Mesendoderm (in vitro differentiated cells): ENCODE measurements at regions not wholly inside any gene's neighbourhood (a gene's known extent, or its start where the extent isn't known, plus 50 kb on each side); places are given as distances from the start of the nearest gene placed in this dataset.
A peak's percentile ranks its signal among the peaks of the same experiment; 100 is the strongest.
"Not testable (repeated sequence)": the region's sequence is repeated elsewhere in the genome, so short reads cannot be mapped to it uniquely, and the experiment has no call there.

Experiments
- DNase-seq: peaks from one replicate; pipeline ENCODE4 v3.0.0; 2013
- H2AK5ac ChIP-seq: 2 replicates; pipeline ENCODE4 v1.6.1; 2013; ENCODE audit warnings: low read length, inconsistent platforms
- H2BK120ac ChIP-seq: 2 replicates; pipeline ENCODE4 v1.6.1; 2013; ENCODE audit warnings: low read depth, mild to moderate bottlenecking, low read length, moderate library complexity, mixed read lengths
- H2BK15ac ChIP-seq: replicated peaks from 2 replicates; pipeline ENCODE4 v1.6.1; 2013; ENCODE audit warnings: low read depth, mild to moderate bottlenecking, moderate library complexity
- H2BK5ac ChIP-seq: 2 replicates; pipeline ENCODE4 v1.6.1; 2013; ENCODE audit warnings: low read length, inconsistent platforms
- H3K18ac ChIP-seq: 2 replicates; pipeline ENCODE4 v1.6.1; 2013; ENCODE audit warnings: mild to moderate bottlenecking, low read length, mixed read lengths
- H3K23ac ChIP-seq: one replicate; pipeline ENCODE4 v1.6.1; 2013; ENCODE audit warnings: low read length
- H3K27ac ChIP-seq: 2 replicates; pipeline ENCODE4 v1.5.1; 2013; ENCODE audit warnings: low read depth, mild to moderate bottlenecking, inconsistent platforms, low read length, moderate library complexity
- H3K27me3 ChIP-seq: 2 replicates; pipeline ENCODE4 v1.6.1; 2013; ENCODE audit warnings: low read length, control low read depth, mild to moderate bottlenecking, inconsistent platforms; ENCODE audit not compliant: insufficient read depth, poor library complexity
- H3K36me3 ChIP-seq: 2 replicates; pipeline ENCODE4 v1.6.1; 2013; ENCODE audit warnings: low read length, inconsistent platforms; ENCODE audit not compliant: control insufficient read depth, insufficient read depth
- H3K4ac ChIP-seq: one replicate; pipeline ENCODE4 v1.6.1; 2013; ENCODE audit warnings: low read depth, mild to moderate bottlenecking, low read length, moderate library complexity
- H3K4me1 ChIP-seq: 2 replicates; pipeline ENCODE4 v1.6.1; 2013; ENCODE audit warnings: low read depth, low read length, inconsistent platforms; ENCODE audit not compliant: control insufficient read depth
- H3K4me2 ChIP-seq: 2 replicates; pipeline ENCODE4 v1.6.1; 2013; ENCODE audit warnings: low read length
- H3K4me3 ChIP-seq: 2 replicates; pipeline ENCODE4 v1.5.1; 2013; ENCODE audit warnings: mild to moderate bottlenecking, low read length
- H3K56ac ChIP-seq: one replicate; pipeline ENCODE4 v1.6.1; 2013; ENCODE audit warnings: low read length
- H3K79me1 ChIP-seq: 2 replicates; pipeline ENCODE4 v1.6.1; 2013; ENCODE audit warnings: low read length, inconsistent platforms
- H3K79me2 ChIP-seq: 2 replicates; pipeline ENCODE4 v1.6.1; 2013; ENCODE audit warnings: mild to moderate bottlenecking, low read length; ENCODE audit not compliant: control insufficient read depth, insufficient read depth
- H3K9ac ChIP-seq: 2 replicates; pipeline ENCODE4 v1.6.1; 2013; ENCODE audit warnings: low read length, inconsistent platforms
- H4K5ac ChIP-seq: one replicate; pipeline ENCODE4 v1.6.1; 2013; ENCODE audit warnings: low read length
- H4K8ac ChIP-seq: one replicate; pipeline ENCODE4 v1.6.1; 2013; ENCODE audit warnings: low read depth, mild to moderate bottlenecking, control low read depth, low read length, moderate library complexity
- WGBS: extraction: QIAGEN DNeasy Blood & Tissue Kit; methylation state at CpG from one replicate; pipeline ENCODE4 v1.1.7; 2013; ENCODE audit warnings: low lambda C conversion rate, missing lambda C conversion rate; ENCODE audit not compliant: insufficient coverage; ENCODE audit errors: extremely low coverage; 5-methylcytosine and 5-hydroxymethylcytosine counted together

DNA sequence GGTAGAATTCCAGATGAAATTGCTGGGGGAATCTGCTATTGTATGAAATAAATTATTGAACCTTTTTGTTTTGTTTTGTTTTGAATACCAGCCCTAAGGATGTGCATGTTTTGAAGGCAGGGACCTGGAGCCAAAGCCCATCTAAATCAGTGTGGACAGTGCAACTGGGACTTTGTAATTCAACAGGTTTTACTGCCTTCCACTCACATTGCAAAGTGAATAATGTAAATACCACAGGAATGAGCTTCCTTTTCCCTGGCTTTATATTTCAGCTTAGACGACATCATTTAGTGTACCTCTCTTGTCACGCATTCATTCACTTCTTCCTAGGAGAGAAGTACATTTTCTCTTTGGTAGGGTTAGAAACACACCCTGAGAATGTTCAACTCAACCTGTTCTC is 795.0 kb downstream of the CENPC start:
- Histone ChIP-seq H3K36me3 (no peaks in the 10 kb centered on the region), H3K9ac (no peak overlapping the region), H2BK5ac (no peak overlapping the region), H4K8ac (peak overlapping the region; percentile 65), H3K4me2 (no peak overlapping the region), H3K27ac (no peak overlapping the region), H3K56ac (no peak overlapping the region), H3K4me1 (no peaks in the 10 kb centered on the region), H3K79me1 (no peaks in the 10 kb centered on the region), H3K4ac (no peak overlapping the region), H4K5ac (no peak overlapping the region), H3K18ac (no peak overlapping the region), H2BK120ac (no peak overlapping the region), H3K4me3 (no peak overlapping the region), H2BK15ac (no peak overlapping the region), H2AK5ac (no peak overlapping the region), H3K27me3 (no peaks in the 10 kb centered on the region), H3K23ac (no peak overlapping the region), H3K79me2 (no peaks in the 10 kb centered on the region)
- DNase-seq, result no peak
- WGBS, result no CpG with 5 or more reads among the region's 2 CpGs

DNA sequence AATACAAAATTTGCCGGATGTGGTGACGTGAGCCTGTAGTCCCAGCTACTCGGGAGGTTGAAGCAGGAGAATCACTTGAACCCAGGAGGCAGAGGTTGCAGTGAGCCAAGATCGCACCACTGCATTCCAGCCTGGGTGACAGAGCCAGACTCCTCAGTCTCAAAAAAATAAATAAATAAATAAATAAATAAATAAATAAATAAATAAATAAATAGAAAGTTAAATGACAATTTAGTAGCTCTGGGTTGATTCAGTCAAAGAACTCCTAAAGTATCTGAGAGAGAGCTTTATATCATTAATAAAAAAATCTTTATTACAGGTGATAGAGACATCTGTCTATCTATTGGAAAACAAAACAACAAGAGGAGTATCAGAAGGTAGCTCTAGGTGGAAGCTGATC is 798.4 kb downstream of the CENPC start:
- H3K9ac ChIP-seq, H3K4me1 ChIP-seq, H4K5ac ChIP-seq, H3K36me3 ChIP-seq, H2AK5ac ChIP-seq, H3K79me2 ChIP-seq, H2BK120ac ChIP-seq, H3K4me3 ChIP-seq, H4K8ac ChIP-seq, H3K79me1 ChIP-seq, H3K56ac ChIP-seq, H3K27ac ChIP-seq, DNase-seq, H3K4me2 ChIP-seq, H2BK5ac ChIP-seq, H3K18ac ChIP-seq, H2BK15ac ChIP-seq, H3K27me3 ChIP-seq, H3K23ac ChIP-seq, H3K4ac ChIP-seq: not testable (repeated sequence)
- WGBS, result no CpG with 5 or more reads among the region's 4 CpGs

DNA sequence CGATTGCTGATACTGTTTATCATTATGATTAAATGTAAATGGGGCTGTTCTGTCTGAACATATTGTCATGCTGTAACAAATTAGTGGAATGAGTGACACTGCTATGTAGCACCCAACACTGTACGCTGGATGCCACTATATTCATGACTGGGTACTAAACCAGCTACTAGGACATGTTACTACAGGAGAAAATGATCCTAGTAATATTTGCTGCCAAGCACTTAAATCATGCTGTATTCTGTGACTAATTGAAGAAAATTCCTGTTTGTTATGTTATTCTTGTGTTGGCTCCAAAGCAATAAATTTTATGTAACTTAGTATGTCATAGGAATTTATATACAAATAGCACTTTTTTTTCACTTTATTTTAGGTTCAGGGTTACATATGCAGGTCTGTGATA is 804.2 kb downstream of the CENPC start:
- H4K8ac ChIP-seq, result no peak overlapping the region
- no peak for DNase-seq
- H3K4me3 ChIP-seq, result no peak overlapping the region
- no peaks in the 10 kb centered on the region for H3K27me3 ChIP-seq
- H2AK5ac ChIP-seq, result no peak overlapping the region
- H3K36me3 ChIP-seq, result no peaks in the 10 kb centered on the region
- no peaks in the 10 kb centered on the region for H3K79me1 ChIP-seq
- no peak overlapping the region for H3K27ac ChIP-seq
- peaks cover 3% of the 10 kb centered on the region for H3K4me1 ChIP-seq
- H2BK120ac ChIP-seq, result no peak overlapping the region
- no peak overlapping the region for H2BK5ac ChIP-seq
- no peak overlapping the region for H2BK15ac ChIP-seq
- no peak overlapping the region for H3K9ac ChIP-seq
- no peak overlapping the region for H3K23ac ChIP-seq
- H3K4ac ChIP-seq, result no peak overlapping the region
- H3K79me2 ChIP-seq, result no peaks in the 10 kb centered on the region
- no peak overlapping the region for H3K4me2 ChIP-seq
- no peak overlapping the region for H3K56ac ChIP-seq
- H3K18ac ChIP-seq, result no peak overlapping the region
- no peak overlapping the region for H4K5ac ChIP-seq
- no CpG with 5 or more reads among the region's 2 CpGs for WGBS

DNA sequence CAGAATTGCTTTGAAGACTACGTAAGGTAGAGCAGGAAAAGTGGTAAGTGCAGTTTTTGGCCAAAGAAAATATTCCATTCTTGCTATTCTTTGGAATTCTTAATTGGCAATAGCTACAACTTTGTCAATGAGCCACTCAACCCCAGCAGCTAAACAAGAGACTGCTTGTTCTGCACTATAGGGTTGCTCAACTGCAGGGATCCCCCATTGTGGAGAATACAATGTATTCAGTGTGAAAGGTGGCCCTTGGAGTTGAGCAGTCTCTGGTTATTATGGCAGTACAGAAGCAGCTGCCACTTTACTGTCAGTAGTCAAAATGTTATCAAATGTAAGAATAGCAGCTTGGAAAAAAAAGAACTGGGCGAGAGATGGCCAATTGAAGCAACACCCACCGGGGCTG is 808.7 kb downstream of the CENPC start:
- H3K4me1 ChIP-seq, result peaks cover 6% of the 10 kb centered on the region
- no peak overlapping the region for H3K56ac ChIP-seq
- peak overlapping the region; percentile 77 for H2BK5ac ChIP-seq
- no peak overlapping the region for H2BK15ac ChIP-seq
- H2BK120ac ChIP-seq, result no peak overlapping the region
- H3K9ac ChIP-seq, result no peak overlapping the region
- H3K79me2 ChIP-seq, result no peaks in the 10 kb centered on the region
- no peaks in the 10 kb centered on the region for H3K79me1 ChIP-seq
- H3K4me2 ChIP-seq, result no peak overlapping the region
- no peak overlapping the region for H3K18ac ChIP-seq
- WGBS, result no CpG with 5 or more reads among the region's 3 CpGs
- H3K36me3 ChIP-seq, result no peaks in the 10 kb centered on the region
- no peak overlapping the region for H4K5ac ChIP-seq
- no peak overlapping the region for H3K4me3 ChIP-seq
- H4K8ac ChIP-seq, result no peak overlapping the region
- H3K23ac ChIP-seq, result no peak overlapping the region
- no peak overlapping the region for H2AK5ac ChIP-seq
- no peak overlapping the region for H3K4ac ChIP-seq
- peak; percentile 29 for DNase-seq
- no peak overlapping the region for H3K27ac ChIP-seq
- no peaks in the 10 kb centered on the region for H3K27me3 ChIP-seq

DNA sequence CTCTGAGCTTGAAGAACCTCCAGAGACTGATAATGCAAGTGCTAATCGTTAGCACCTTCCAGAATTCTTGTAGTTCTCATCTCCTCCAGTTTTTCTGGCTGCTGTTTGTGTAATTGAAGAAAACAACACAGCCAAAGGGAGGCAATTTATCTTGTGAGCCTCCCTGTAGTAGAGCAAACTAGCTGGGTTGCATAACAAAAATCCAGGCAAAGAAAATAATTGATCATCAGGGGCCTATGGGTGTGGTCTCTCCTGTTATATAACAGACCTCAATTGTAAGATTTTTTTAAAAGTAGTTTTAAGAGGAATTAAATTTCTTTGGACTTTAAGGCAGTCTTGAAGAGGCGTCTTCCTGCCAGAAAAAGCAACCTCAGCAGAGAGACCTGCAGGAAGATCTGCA is 817.0 kb downstream of the CENPC start:
- no peaks in the 10 kb centered on the region for H3K4me1 ChIP-seq
- no peak overlapping the region for H4K8ac ChIP-seq
- no peak overlapping the region for H3K27ac ChIP-seq
- H3K79me2 ChIP-seq, result no peaks in the 10 kb centered on the region
- no peak overlapping the region for H3K18ac ChIP-seq
- no peaks in the 10 kb centered on the region for H3K79me1 ChIP-seq
- no peak overlapping the region for H3K4ac ChIP-seq
- H2BK120ac ChIP-seq, result no peak overlapping the region
- no peak overlapping the region for H2AK5ac ChIP-seq
- no peak overlapping the region for H3K23ac ChIP-seq
- no peak overlapping the region for H3K56ac ChIP-seq
- no peak overlapping the region for H3K4me2 ChIP-seq
- H3K36me3 ChIP-seq, result no peaks in the 10 kb centered on the region
- H3K4me3 ChIP-seq, result no peak overlapping the region
- no peak overlapping the region for H2BK5ac ChIP-seq
- no peak overlapping the region for H3K9ac ChIP-seq
- H4K5ac ChIP-seq, result no peak overlapping the region
- WGBS, result no CpG with 5 or more reads among the region's 2 CpGs
- no peak overlapping the region for H2BK15ac ChIP-seq
- DNase-seq, result no peak
- no peaks in the 10 kb centered on the region for H3K27me3 ChIP-seq

DNA sequence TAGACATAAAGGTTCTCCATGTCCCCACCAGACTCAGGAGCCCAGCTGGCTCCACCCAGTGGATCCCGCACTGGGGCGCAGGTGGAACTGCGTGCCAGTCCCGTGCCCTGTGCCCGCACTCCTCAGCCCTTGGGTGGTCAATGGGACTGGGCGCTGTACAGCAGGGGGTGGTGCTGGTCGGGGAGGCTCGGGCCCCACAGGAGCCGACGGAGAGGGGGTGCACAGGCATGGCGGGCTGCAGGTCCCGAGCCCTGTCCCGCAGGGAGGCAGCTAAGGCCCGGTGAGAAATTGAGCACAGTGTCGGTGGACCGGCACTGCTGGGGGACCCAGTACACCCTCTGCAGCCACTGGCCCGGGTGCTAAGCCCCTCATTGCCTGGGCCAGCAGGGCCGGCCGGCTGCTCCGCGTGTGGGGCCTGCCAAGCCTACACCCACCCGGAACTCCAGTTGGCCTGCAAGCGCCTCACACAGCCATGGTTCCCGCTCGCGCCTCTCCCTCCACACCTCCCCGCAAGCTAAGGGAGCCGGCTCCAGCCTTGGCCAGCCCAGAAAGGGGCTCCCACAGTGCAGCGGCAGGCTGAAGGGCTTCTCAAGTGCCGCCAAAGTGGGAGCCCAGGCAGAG is 832.9 kb downstream of the CENPC start:
- H3K18ac ChIP-seq, H3K56ac ChIP-seq, H3K4me3 ChIP-seq, H2BK5ac ChIP-seq, H3K79me2 ChIP-seq, H3K4me2 ChIP-seq, H2BK15ac ChIP-seq, H3K4me1 ChIP-seq, H2AK5ac ChIP-seq, H3K4ac ChIP-seq, H3K36me3 ChIP-seq, H3K79me1 ChIP-seq, H3K27ac ChIP-seq, H3K9ac ChIP-seq, H2BK120ac ChIP-seq, H3K27me3 ChIP-seq, H4K8ac ChIP-seq, DNase-seq, H3K23ac ChIP-seq, H4K5ac ChIP-seq: not testable (repeated sequence)
- WGBS, result no CpG with 5 or more reads among the region's 30 CpGs
